Naive thymus-derived CD4-positive, alpha-beta T cell (primary cell): ENCODE measurements at regions not wholly inside any gene's neighbourhood (a gene's known extent, or its start where the extent isn't known, plus 50 kb on each side); places are given as distances from the start of the nearest gene placed in this dataset.

ENCODE experiments used
- ATAC-seq: fragments of 150-1000 bp; cut with Tn5 transposase; 2 replicates; pipeline ENCODE4 v1.10.0; 2021; ENCODE audit warnings: mild to moderate bottlenecking, moderate library complexity
- CTCF ChIA-PET: fragments of 350-600 bp; sonication (Branson Sonifier 250); formaldehyde crosslinking; loops from one replicate; lab custom pipeline; 2021; ENCODE audit warnings: antibody characterized with exemption; lab: Charles Lee
- POLR2A ChIA-PET: fragments of 350-600 bp; sonication (Branson Sonifier 250); formaldehyde crosslinking; loops from one replicate; lab custom pipeline; 2021; ENCODE audit warnings: antibody characterized with exemption, inconsistent platforms; lab: Charles Lee
- DNase-seq, 9 donors: peaks; one replicate each; pipeline versions ENCODE4 v3.0.0 to v3.0.0-alpha.2; 2020 to 2022; ENCODE audit warnings: mixed read lengths in 1 of 9
- H3K27ac ChIP-seq: one replicate; pipeline ENCODE4 v1.7.0; 2013; ENCODE audit warnings: mild to moderate bottlenecking, low read depth, low read length, moderate library complexity
- H3K27me3 ChIP-seq, 2 donors: one replicate each; pipeline ENCODE4 v1.7.0; 2013; ENCODE audit warnings: low read length in 2 of 2, mild to moderate bottlenecking in 2 of 2, moderate library complexity in 2 of 2; ENCODE audit not compliant: control insufficient read depth in 2 of 2, insufficient read depth in 2 of 2
- H3K36me3 ChIP-seq, 3 experiments: 1 replicate in 2 of 3; 2 replicates in 1 of 3; pipeline ENCODE4 v1.7.0; 2013; ENCODE audit warnings: low read length in 3 of 3, mild to moderate bottlenecking in 3 of 3, moderate library complexity in 1 of 3; ENCODE audit not compliant: insufficient read depth in 3 of 3, control insufficient read depth in 2 of 3
- H3K4me1 ChIP-seq, 2 donors: one replicate each; pipeline ENCODE4 v1.7.0; 2013; ENCODE audit warnings: low read length in 2 of 2, mild to moderate bottlenecking in 2 of 2, moderate library complexity in 1 of 2; ENCODE audit not compliant: control insufficient read depth in 2 of 2, insufficient read depth in 2 of 2
- H3K4me3 ChIP-seq: 2 replicates; pipeline ENCODE4 v1.7.0; 2013; ENCODE audit warnings: mild to moderate bottlenecking, low read length
- H3K9me3 ChIP-seq, 3 experiments: 1 replicate in 2 of 3; 2 replicates in 1 of 3; pipeline ENCODE4 v1.7.0; 2013; ENCODE audit warnings: low read length in 3 of 3; ENCODE audit not compliant: control insufficient read depth in 2 of 3
- H3K27ac Mint-ChIP-seq, 9 donors: one replicate each; pipeline ENCODE4 v1.8.0; 2020 to 2022; ENCODE audit warnings: mixed read lengths in 9 of 9, mild to moderate bottlenecking in 8 of 9, moderate library complexity in 5 of 9, inconsistent platforms in 2 of 9
- H3K27me3 Mint-ChIP-seq, 5 donors: one replicate each; pipeline ENCODE4 v1.8.0; 2021 to 2022; ENCODE audit warnings: mixed read lengths in 5 of 5, mild to moderate bottlenecking in 1 of 5
- H3K36me3 Mint-ChIP-seq, 5 donors: one replicate each; pipeline ENCODE4 v1.8.0; 2020 to 2022; ENCODE audit warnings: mixed read lengths in 5 of 5, mild to moderate bottlenecking in 3 of 5, inconsistent platforms in 1 of 5
- H3K4me1 Mint-ChIP-seq, 7 donors: one replicate each; pipeline ENCODE4 v1.8.0; 2020 to 2022; ENCODE audit warnings: mixed read lengths in 7 of 7, mild to moderate bottlenecking in 3 of 7, inconsistent platforms in 1 of 7
- H3K4me3 Mint-ChIP-seq, 10 donors: one replicate each; pipeline ENCODE4 v1.8.0; 2020 to 2022; ENCODE audit warnings: mild to moderate bottlenecking in 10 of 10, mixed read lengths in 10 of 10, moderate library complexity in 6 of 10, inconsistent platforms in 2 of 10
- H3K9me3 Mint-ChIP-seq, 11 donors: one replicate each; pipeline ENCODE4 v1.8.0; 2020 to 2022; ENCODE audit warnings: mixed read lengths in 11 of 11, mild to moderate bottlenecking in 4 of 11, inconsistent platforms in 1 of 11, moderate library complexity in 1 of 11
- intact Hi-C, 2 donors: fragments of 100-400 bp; cut with micrococcal nuclease; formaldehyde crosslinking; loops; one replicate each; pipeline ENCODE4 v1.15.1; 2023

DNA sequence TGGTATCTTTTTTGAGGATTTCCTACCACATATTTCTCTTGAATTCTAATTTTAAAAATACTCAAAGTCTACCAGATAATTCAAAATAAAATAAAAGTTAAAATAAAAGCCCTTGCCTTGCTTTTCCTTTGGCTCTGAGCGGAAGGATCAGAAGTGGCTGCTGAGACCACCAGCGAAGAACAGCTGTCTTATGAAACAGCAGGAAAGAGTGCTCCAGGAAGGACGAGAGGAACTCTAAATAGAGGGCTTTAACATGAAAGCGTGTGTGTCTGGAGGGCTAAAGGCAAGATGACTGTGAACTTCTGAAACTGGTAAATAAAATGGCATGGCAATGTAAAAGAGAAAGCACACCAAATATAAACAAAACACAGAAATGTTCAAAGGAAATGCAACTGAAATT is 521.5 kb upstream of the SPRY2 start:
- CTCF ChIA-PET = no interaction called here
- H3K4me3 Mint-ChIP-seq = no peak overlapping the region

DNA sequence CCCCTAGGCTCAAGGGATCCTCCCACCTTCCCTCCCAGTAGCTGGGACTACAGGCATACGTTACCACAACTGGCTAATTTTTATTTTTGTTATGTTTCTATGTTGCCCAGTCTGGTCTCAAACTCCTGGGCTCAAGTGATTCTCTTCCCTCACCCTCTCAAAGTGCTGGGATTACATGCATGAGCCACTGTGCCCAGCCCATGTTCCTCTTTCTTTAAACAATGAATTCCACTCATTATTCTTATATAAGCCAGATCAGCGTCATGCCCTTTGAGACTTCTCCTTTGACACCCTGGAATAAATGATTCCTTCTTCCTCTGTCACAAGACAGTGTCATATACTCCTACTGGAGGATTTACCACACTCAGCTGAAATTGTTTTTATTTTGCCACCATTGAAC is 519.9 kb upstream of the SPRY2 start:
- POLR2A ChIA-PET = no interaction called here

More for the DNA sequence above, 521.5 kb upstream of the SPRY2 start:
- Histone ChIP-seq H3K4me3 (no peak overlapping the region), H3K27me3 (no peaks in the 10 kb centered on the region), H3K9me3 (no peaks in the 10 kb centered on the region), H3K27ac (no peak overlapping the region), H3K4me1 (no peaks in the 10 kb centered on the region), H3K36me3 (no peaks in the 10 kb centered on the region)
- POLR2A ChIA-PET = no interaction called here
- Mint-ChIP-seq H3K27ac (no peak overlapping the region), H3K36me3 (no peaks in the 10 kb centered on the region), H3K9me3 (peaks cover 0 to 20% (median 4%) of the 10 kb centered on the region in 11 donors), H3K27me3 (no peaks in the 10 kb centered on the region), H3K4me1 (no peaks in the 10 kb centered on the region)
- intact Hi-C loops = no loop called here
- DNase-seq = no peak
- no peak for ATAC-seq

DNA sequence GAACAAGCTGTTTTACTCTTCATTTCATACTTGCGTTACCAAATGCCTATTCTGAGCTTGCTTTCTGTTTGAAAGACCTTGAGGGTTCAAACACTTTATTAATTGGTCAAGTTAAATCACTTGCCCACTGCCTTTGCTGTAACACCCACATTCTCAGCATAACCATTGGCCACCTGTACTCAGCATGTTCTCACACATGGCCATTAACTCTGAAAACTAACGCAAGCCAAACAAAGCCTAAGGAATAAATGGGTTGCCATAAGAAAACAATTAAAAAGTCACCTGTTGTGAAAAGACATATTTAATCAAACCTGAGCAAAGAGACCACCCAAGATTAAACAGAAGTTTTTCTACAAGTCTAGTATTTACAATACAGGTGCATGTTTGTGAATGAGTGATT is 517.2 kb upstream of the SPRY2 start:
- Histone ChIP-seq H3K27me3 (no peaks in the 10 kb centered on the region), H3K4me3 (no peak overlapping the region), H3K4me1 (no peaks in the 10 kb centered on the region), H3K27ac (no peak overlapping the region), H3K36me3 (no peaks in the 10 kb centered on the region), H3K9me3 (no peaks in the 10 kb centered on the region)
- ATAC-seq (no peak), DNase-seq (no peak)
- Mint-ChIP-seq H3K36me3 (no peaks in the 10 kb centered on the region), H3K4me3 (no peak overlapping the region), H3K9me3 (peaks cover 0 to 7% (median 1%) of the 10 kb centered on the region in 11 donors), H3K27me3 (no peaks in the 10 kb centered on the region), H3K4me1 (no peaks in the 10 kb centered on the region), H3K27ac (no peak overlapping the region)
- POLR2A ChIA-PET = no interaction called here
- intact Hi-C loops = no loop called here
- CTCF ChIA-PET = no interaction called here

More for the DNA sequence above, 519.9 kb upstream of the SPRY2 start:
- H3K4me1 Mint-ChIP-seq = no peaks in the 10 kb centered on the region
- H3K9me3 ChIP-seq = no peaks in the 10 kb centered on the region
- no peaks in the 10 kb centered on the region for H3K36me3 ChIP-seq
- no peaks in the 10 kb centered on the region for H3K4me1 ChIP-seq
- DNase-seq (no peak), ATAC-seq (no peak)
- H3K4me3 ChIP-seq = no peak overlapping the region
- H3K27me3 Mint-ChIP-seq = no peaks in the 10 kb centered on the region
- no peak overlapping the region for H3K27ac ChIP-seq
- no peak overlapping the region for H3K27ac Mint-ChIP-seq
- H3K36me3 Mint-ChIP-seq = no peaks in the 10 kb centered on the region
- intact Hi-C loops = no loop called here
- H3K9me3 Mint-ChIP-seq = peaks cover 0 to 16% (median 4%) of the 10 kb centered on the region in 11 donors
- CTCF ChIA-PET = no interaction called here
- no peak overlapping the region for H3K4me3 Mint-ChIP-seq
- H3K27me3 ChIP-seq = no peaks in the 10 kb centered on the region

DNA sequence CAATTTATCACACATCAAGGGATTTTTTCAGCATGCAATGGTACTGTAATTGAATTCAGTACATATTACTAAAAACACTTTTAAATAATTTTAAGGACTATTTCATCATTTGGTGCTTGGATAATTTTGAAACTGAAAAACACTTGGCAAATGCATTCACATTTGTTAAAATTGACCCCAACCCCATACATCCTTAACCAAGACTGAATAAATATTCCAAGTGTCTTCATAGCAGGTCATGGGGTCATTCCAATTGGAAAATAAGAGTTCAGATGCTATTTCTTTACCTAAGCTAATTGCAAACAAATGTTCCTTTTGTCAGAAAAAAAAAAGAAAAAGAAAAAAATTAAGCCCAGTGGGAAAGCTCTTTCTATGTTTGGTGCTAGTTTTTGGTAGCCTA is 516.4 kb upstream of the SPRY2 start:
- Mint-ChIP-seq H3K36me3 (no peaks in the 10 kb centered on the region), H3K9me3 (peaks cover 0 to 7% (median 1%) of the 10 kb centered on the region in 11 donors), H3K27ac (no peak overlapping the region), H3K27me3 (no peaks in the 10 kb centered on the region), H3K4me3 (no peak overlapping the region), H3K4me1 (no peaks in the 10 kb centered on the region)
- Histone ChIP-seq H3K27me3 (no peaks in the 10 kb centered on the region), H3K4me1 (no peaks in the 10 kb centered on the region), H3K36me3 (no peaks in the 10 kb centered on the region), H3K27ac (no peak overlapping the region), H3K9me3 (no peaks in the 10 kb centered on the region), H3K4me3 (no peak overlapping the region)
- CTCF ChIA-PET = no interaction called here
- intact Hi-C loops = no loop called here
- DNase-seq (no peak), ATAC-seq (no peak)
- POLR2A ChIA-PET = no interaction called here

DNA sequence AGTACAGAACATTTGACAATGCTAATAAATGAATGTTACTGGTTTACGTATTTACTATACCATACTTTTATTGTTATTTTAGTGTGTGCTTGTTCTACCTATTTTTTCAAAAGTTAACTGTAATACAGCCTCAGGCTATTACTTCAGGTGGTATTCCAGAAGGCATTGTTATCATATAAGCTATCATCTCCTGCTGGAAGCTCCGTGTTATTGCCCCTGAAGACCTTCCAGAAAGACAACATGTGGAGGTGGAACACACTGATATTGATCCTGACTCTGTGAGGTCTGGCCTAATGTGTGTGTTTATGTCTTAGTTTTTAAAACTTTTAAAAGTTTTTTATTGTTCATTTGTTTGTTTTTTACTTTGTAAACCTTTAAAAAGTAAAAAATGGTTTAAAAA is 509.8 kb upstream of the SPRY2 start:
- Histone ChIP-seq H3K36me3 (no peaks in the 10 kb centered on the region), H3K4me1 (no peaks in the 10 kb centered on the region), H3K27me3 (no peaks in the 10 kb centered on the region), H3K9me3 (no peaks in the 10 kb centered on the region), H3K4me3 (no peak overlapping the region), H3K27ac (no peak overlapping the region)
- intact Hi-C loops = no loop called here
- no peaks in the 10 kb centered on the region for H3K4me1 Mint-ChIP-seq
- ATAC-seq (no peak), DNase-seq (no peak)
- H3K4me3 Mint-ChIP-seq = no peak overlapping the region
- H3K27ac Mint-ChIP-seq = no peak overlapping the region
- POLR2A ChIA-PET = no interaction called here
- peaks cover 0 to 13% (median 0%) of the 10 kb centered on the region in 11 donors for H3K9me3 Mint-ChIP-seq
- no peaks in the 10 kb centered on the region for H3K36me3 Mint-ChIP-seq
- CTCF ChIA-PET = no interaction called here
- H3K27me3 Mint-ChIP-seq = no peaks in the 10 kb centered on the region

DNA sequence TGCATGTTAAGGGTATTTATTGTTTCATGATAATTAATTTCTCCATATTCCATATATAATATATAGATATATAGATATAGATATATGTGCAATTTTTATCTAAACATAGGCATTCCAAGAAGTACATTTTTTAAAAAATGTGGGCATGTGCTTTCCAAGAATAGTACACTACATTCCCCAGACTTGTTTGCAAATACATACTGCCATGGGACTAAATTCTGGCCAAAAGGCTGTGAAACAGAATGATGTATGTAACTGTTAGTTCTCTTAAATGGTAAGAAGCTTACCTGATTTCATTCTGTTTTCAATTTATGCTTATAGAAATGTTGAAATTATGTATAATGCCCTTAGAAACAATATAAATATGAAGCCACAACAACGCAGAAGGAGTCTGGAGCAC is 503.2 kb upstream of the SPRY2 start:
- Mint-ChIP-seq H3K4me1 (peaks cover 0 to 2% (median 0%) of the 10 kb centered on the region in 7 donors), H3K9me3 (peaks cover 0 to 4% (median 0%) of the 10 kb centered on the region in 11 donors), H3K27me3 (no peaks in the 10 kb centered on the region), H3K36me3 (no peaks in the 10 kb centered on the region), H3K27ac (no peak overlapping the region), H3K4me3 (no peak overlapping the region)
- no peaks in the 10 kb centered on the region for H3K9me3 ChIP-seq
- no peak for ATAC-seq
- no peak overlapping the region for H3K27ac ChIP-seq
- H3K4me3 ChIP-seq = no peak overlapping the region
- no peaks in the 10 kb centered on the region for H3K4me1 ChIP-seq
- H3K36me3 ChIP-seq = no peaks in the 10 kb centered on the region
- ChIA-PET POLR2A (no interaction called here), CTCF (no interaction called here)
- no peaks in the 10 kb centered on the region for H3K27me3 ChIP-seq
- intact Hi-C loops = no loop called here
- DNase-seq = no peak

DNA sequence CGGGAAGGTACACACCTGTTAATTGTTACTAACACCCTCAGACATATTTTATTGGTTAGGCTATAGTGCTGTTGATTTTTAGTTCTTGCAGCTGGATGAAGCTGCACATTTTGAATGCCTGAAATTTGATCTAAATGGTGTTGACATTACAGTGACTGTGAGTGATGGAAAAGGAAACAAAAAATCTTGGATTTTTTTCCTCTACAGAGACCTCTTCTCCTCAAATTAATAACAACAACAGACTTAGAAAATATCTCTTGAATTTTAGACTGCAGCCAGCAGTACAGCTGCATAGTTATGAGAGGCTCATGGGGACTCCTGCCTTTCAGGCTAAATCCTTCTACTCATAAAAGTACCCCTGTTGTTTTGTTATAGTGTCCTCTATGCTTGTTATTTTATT is 500.5 kb upstream of the SPRY2 start:
- ChIA-PET CTCF (no interaction called here), POLR2A (no interaction called here)
- DNase-seq (no peak), ATAC-seq (no peak)
- intact Hi-C loops = no loop called here
- Mint-ChIP-seq H3K4me3 (no peak overlapping the region), H3K27ac (no peak overlapping the region), H3K27me3 (no peaks in the 10 kb centered on the region), H3K9me3 (peaks cover 0 to 9% (median 3%) of the 10 kb centered on the region in 11 donors), H3K36me3 (no peaks in the 10 kb centered on the region), H3K4me1 (peaks cover 0 to 2% (median 0%) of the 10 kb centered on the region in 7 donors)
- no peaks in the 10 kb centered on the region for H3K36me3 ChIP-seq
- H3K9me3 ChIP-seq = no peaks in the 10 kb centered on the region
- H3K27me3 ChIP-seq = no peaks in the 10 kb centered on the region
- H3K27ac ChIP-seq = no peak overlapping the region
- no peak overlapping the region for H3K4me3 ChIP-seq
- no peaks in the 10 kb centered on the region for H3K4me1 ChIP-seq
